ENCODE measurements at regions not wholly inside any gene's neighbourhood (a gene's known extent, or its start where the extent isn't known, plus 50 kb on each side); places are given as distances from the start of the nearest gene placed in this dataset.

DNA sequence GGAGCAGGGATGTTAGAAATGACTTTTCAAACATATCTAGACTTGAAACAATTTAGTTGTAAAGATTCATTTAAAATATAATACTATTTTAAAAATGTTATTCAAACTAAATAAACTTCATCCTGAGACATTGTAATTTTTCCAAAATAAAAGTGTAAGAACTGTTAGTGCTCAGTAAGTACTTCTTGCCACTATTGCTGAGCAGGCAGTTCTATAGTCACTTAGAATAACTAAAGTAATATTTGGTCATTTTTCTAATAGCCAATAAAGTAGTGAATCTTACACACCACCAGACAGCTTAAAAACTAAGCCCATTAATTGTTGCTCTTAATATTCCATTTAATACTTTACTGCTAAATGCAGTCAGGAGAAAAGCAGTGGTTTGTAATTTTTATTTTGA, 1120.0 kb upstream of the CDH10 start:
- Histone ChIP-seq H3K4me1 (ENCODE audit: control insufficient read depth in 2 of 3, insufficient read depth in 2 of 3, low read depth in 1 of 3, low read length in 3 of 3) (no peaks in the 10 kb centered on the region), H3K9ac (ENCODE audit: low read length in 3 of 3) (no peak overlapping the region), H3K4me3 (ENCODE audit: low read length in 3 of 3) (no peak overlapping the region), H3K36me3 (ENCODE audit: control insufficient read depth in 2 of 3, insufficient read depth in 3 of 3, low read length in 3 of 3) (no peaks in the 10 kb centered on the region), H3K27ac (ENCODE audit: low read depth in 2 of 2, low read length in 2 of 2) (no peak overlapping the region), H3K9me3 (ENCODE audit: control insufficient read depth in 2 of 3, insufficient read depth in 1 of 3, low read length in 3 of 3) (peaks cover 0 to 2% (median 0%) of the 10 kb centered on the region in 3 donors), H3K27me3 (ENCODE audit: control insufficient read depth, insufficient read depth, low read length) (no peaks in the 10 kb centered on the region)
- DNase-seq (no peak), FAIRE-seq (no peak)
- intact Hi-C loops (cut with DNase I) = no loop called here
- TF ChIP-seq, protein P1, sequence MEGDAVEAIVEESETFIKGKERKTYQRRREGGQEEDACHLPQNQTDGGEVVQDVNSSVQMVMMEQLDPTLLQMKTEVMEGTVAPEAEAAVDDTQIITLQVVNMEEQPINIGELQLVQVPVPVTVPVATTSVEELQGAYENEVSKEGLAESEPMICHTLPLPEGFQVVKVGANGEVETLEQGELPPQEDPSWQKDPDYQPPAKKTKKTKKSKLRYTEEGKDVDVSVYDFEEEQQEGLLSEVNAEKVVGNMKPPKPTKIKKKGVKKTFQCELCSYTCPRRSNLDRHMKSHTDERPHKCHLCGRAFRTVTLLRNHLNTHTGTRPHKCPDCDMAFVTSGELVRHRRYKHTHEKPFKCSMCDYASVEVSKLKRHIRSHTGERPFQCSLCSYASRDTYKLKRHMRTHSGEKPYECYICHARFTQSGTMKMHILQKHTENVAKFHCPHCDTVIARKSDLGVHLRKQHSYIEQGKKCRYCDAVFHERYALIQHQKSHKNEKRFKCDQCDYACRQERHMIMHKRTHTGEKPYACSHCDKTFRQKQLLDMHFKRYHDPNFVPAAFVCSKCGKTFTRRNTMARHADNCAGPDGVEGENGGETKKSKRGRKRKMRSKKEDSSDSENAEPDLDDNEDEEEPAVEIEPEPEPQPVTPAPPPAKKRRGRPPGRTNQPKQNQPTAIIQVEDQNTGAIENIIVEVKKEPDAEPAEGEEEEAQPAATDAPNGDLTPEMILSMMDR (IDR thresholded peaks at IDR 0.05; ENCODE audit: borderline replicate concordance, extremely low read depth, insufficient read depth) = no peak

DNA sequence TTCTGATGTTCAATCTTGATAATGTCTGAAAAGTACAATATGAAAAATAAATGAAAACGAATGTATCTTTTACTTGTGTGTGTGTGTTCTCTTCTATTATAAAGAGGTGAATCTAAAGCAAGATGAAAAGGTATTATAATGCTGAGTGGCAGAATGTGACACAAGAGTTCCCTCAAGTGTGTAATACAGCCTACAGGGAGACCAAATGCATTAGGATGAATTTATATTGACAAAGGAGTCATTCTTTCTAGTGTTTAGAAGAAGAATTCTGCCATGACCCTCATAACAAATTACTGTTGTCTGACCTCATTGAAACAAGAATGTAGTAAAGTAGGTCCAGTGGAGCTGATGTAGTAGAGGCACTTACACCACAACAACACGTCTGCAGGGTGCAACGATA, 1119.0 kb upstream of the CDH10 start:
- TF ChIP-seq, protein P1 (IDR thresholded peaks at IDR 0.05; ENCODE audit: borderline replicate concordance, extremely low read depth, insufficient read depth) = no peak
- no peak for FAIRE-seq
- H3K4me3 ChIP-seq (ENCODE audit: low read length in 3 of 3) = no peak overlapping the region
- H3K36me3 ChIP-seq (ENCODE audit: control insufficient read depth in 2 of 3, insufficient read depth in 3 of 3, low read length in 3 of 3) = no peaks in the 10 kb centered on the region
- intact Hi-C loops (cut with DNase I) = no loop called here
- H3K4me1 ChIP-seq (ENCODE audit: control insufficient read depth in 2 of 3, insufficient read depth in 2 of 3, low read depth in 1 of 3, low read length in 3 of 3) = no peaks in the 10 kb centered on the region
- no peak overlapping the region for H3K9ac ChIP-seq (ENCODE audit: low read length in 3 of 3)
- H3K27ac ChIP-seq (ENCODE audit: low read depth in 2 of 2, low read length in 2 of 2) = no peak overlapping the region
- no peaks in the 10 kb centered on the region for H3K27me3 ChIP-seq (ENCODE audit: control insufficient read depth, insufficient read depth, low read length)
- no peak for DNase-seq
- H3K9me3 ChIP-seq (ENCODE audit: control insufficient read depth in 2 of 3, insufficient read depth in 1 of 3, low read length in 3 of 3) = peaks cover 0 to 2% (median 0%) of the 10 kb centered on the region in 3 donors

DNA sequence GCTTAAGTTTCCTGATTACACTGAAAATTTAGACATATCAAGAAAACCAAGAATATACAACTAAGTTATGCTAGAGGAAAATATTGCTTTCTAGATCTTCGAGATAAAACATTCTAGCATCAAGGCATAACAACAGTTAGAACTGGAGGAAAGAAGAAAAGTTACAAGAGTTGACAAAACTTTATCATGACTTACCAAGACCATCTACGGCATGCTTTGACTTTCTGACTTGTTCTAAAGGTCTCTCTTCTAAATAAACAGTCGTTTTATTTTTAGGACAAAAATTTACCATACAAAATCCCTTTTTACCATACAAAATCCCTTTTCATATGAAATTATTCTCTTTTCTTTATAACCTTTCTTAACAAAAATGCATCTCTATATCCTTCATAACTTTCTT, 1110.1 kb upstream of the CDH10 start:
- H3K36me3 ChIP-seq (ENCODE audit: control insufficient read depth in 2 of 3, insufficient read depth in 3 of 3, low read length in 3 of 3) = no peaks in the 10 kb centered on the region
- H3K27ac ChIP-seq (ENCODE audit: low read depth in 2 of 2, low read length in 2 of 2) = no peak overlapping the region
- no peak overlapping the region for H3K4me3 ChIP-seq (ENCODE audit: low read length in 3 of 3)
- H3K27me3 ChIP-seq (ENCODE audit: control insufficient read depth, insufficient read depth, low read length) = no peaks in the 10 kb centered on the region
- DNase-seq = no peak
- H3K9me3 ChIP-seq (ENCODE audit: control insufficient read depth in 2 of 3, insufficient read depth in 1 of 3, low read length in 3 of 3) = peaks cover 0 to 3% (median 2%) of the 10 kb centered on the region in 3 donors
- no peak for FAIRE-seq
- intact Hi-C loops (cut with DNase I) = no loop called here
- TF ChIP-seq, protein P1 (IDR thresholded peaks at IDR 0.05; ENCODE audit: borderline replicate concordance, extremely low read depth, insufficient read depth) = no peak
- no peak overlapping the region for H3K9ac ChIP-seq (ENCODE audit: low read length in 3 of 3)
- H3K4me1 ChIP-seq (ENCODE audit: control insufficient read depth in 2 of 3, insufficient read depth in 2 of 3, low read depth in 1 of 3, low read length in 3 of 3) = no peaks in the 10 kb centered on the region

DNA sequence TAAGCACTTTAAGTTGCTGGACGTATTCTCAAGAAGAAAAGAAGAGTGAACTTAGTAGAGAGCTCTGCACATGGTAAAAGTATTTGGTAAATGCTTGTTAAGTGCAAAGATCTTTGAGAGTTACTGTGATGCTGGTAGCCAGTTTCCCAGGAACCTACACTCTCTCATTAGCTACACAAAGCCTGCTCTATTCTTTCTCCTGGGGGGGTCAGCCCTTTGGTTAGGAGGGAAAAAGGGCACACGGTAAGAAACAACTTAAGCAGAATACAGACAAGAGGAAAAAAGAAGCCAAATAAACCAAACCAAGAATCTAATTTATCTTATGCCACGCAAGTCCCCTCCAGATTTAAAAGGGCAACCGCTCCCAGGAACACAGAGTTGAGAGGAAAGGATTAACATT, 1100.1 kb upstream of the CDH10 start:
- TF ChIP-seq, protein P1 (IDR thresholded peaks at IDR 0.05; ENCODE audit: borderline replicate concordance, extremely low read depth, insufficient read depth) = no peak
- no peak overlapping the region for H3K9ac ChIP-seq (ENCODE audit: low read length in 3 of 3)
- H3K9me3 ChIP-seq (ENCODE audit: control insufficient read depth in 2 of 3, insufficient read depth in 1 of 3, low read length in 3 of 3) = no peaks in the 10 kb centered on the region
- no peak overlapping the region for H3K4me3 ChIP-seq (ENCODE audit: low read length in 3 of 3)
- no peak for DNase-seq
- no peaks in the 10 kb centered on the region for H3K27me3 ChIP-seq (ENCODE audit: control insufficient read depth, insufficient read depth, low read length)
- H3K4me1 ChIP-seq (ENCODE audit: control insufficient read depth in 2 of 3, insufficient read depth in 2 of 3, low read depth in 1 of 3, low read length in 3 of 3) = no peaks in the 10 kb centered on the region
- H3K36me3 ChIP-seq (ENCODE audit: control insufficient read depth in 2 of 3, insufficient read depth in 3 of 3, low read length in 3 of 3) = no peaks in the 10 kb centered on the region
- intact Hi-C loops (cut with DNase I) = no loop called here
- no peak for FAIRE-seq
- no peak overlapping the region for H3K27ac ChIP-seq (ENCODE audit: low read depth in 2 of 2, low read length in 2 of 2)
